Left ventricle myocardium inferior (tissue), 1 donor: ENCODE measurements at regions not wholly inside any gene's neighbourhood (a gene's known extent, or its start where the extent isn't known, plus 50 kb on each side); places are given as distances from the start of the nearest gene placed in this dataset.

Experiments used
- DNase-seq: peaks from one replicate; pipeline ENCODE4 v3.0.0-alpha.2; 2020
- H3K27ac ChIP-seq: fragments of 200-600 bp; replicated peaks from 2 replicates; pipeline ENCODE4 v1.8.0; 2021
- H3K27me3 ChIP-seq: fragments of 200-600 bp; 2 replicates; pipeline ENCODE4 v1.8.0; 2021; ENCODE audit warnings: low read depth
- H3K36me3 ChIP-seq: fragments of 200-600 bp; 2 replicates; pipeline ENCODE4 v1.8.0; 2021
- H3K4me1 ChIP-seq: fragments of 200-600 bp; 2 replicates; pipeline ENCODE4 v1.8.0; 2021
- H3K4me3 ChIP-seq: fragments of 200-600 bp; 2 replicates; pipeline ENCODE4 v1.8.0; 2021; ENCODE audit warnings: mild to moderate bottlenecking, moderate library complexity
- H3K9me3 ChIP-seq: fragments of 200-600 bp; replicated peaks from 2 replicates; pipeline ENCODE4 v1.8.0; 2021
- intact Hi-C: fragments of 100-400 bp; cut with micrococcal nuclease; formaldehyde crosslinking; loops from one replicate; pipeline ENCODE4 v1.11.0; 2022
- TF ChIP-seq, protein P1 (sequence below): fragments of 200-600 bp; IDR thresholded peaks from 2 replicates; pipeline ENCODE4 v1.8.0; 2021; ENCODE audit warnings: antibody characterized with exemption, mild to moderate bottlenecking, borderline replicate concordance
- donor health status: DM: no; HTN: yes; CAD: no; lungs with severe emphysema.

DNA sequence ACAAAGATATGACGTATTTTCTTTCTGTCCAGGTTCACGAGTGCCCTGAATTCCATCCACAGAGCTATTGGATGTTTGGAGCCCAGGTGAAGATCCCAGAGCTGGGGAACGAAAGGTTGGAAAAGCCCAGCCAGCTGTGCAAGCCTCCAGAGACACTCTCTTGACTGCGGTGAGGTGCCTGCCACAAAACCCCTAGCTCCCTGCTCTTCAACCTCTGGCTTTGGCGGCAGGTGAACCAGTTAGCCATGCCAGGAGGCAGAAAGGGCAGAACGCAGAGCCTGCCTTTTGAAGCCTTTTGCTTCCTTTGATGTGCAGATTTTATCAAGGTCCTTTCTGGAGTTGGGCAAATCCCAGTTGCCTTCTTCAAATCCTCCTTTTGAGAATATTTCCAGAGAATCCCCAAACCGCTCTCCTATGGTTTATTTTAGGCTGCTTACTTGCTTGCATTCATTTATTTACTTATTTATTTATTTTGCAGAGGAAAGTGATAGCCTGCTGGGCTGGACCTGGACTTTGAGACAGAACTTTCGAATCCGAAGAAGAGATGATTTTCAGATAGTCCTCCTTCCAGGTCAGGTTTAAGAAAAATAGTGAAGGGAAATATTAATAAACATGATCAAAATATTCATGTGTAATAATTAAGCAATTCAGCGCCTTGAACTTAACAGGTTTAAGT, 411.2 kb upstream of the TBX3 start:
- Histone ChIP-seq H3K4me1 (no peaks in the 10 kb centered on the region), H3K9me3 (peaks cover 4% of the 10 kb centered on the region), H3K36me3 (no peaks in the 10 kb centered on the region), H3K4me3 (no peak overlapping the region), H3K27me3 (peaks cover 5% of the 10 kb centered on the region), H3K27ac (no peak overlapping the region)
- TF ChIP-seq, protein P1, sequence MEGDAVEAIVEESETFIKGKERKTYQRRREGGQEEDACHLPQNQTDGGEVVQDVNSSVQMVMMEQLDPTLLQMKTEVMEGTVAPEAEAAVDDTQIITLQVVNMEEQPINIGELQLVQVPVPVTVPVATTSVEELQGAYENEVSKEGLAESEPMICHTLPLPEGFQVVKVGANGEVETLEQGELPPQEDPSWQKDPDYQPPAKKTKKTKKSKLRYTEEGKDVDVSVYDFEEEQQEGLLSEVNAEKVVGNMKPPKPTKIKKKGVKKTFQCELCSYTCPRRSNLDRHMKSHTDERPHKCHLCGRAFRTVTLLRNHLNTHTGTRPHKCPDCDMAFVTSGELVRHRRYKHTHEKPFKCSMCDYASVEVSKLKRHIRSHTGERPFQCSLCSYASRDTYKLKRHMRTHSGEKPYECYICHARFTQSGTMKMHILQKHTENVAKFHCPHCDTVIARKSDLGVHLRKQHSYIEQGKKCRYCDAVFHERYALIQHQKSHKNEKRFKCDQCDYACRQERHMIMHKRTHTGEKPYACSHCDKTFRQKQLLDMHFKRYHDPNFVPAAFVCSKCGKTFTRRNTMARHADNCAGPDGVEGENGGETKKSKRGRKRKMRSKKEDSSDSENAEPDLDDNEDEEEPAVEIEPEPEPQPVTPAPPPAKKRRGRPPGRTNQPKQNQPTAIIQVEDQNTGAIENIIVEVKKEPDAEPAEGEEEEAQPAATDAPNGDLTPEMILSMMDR: no peak
- DNase-seq: no peak
- intact Hi-C loops: no loop called here

DNA sequence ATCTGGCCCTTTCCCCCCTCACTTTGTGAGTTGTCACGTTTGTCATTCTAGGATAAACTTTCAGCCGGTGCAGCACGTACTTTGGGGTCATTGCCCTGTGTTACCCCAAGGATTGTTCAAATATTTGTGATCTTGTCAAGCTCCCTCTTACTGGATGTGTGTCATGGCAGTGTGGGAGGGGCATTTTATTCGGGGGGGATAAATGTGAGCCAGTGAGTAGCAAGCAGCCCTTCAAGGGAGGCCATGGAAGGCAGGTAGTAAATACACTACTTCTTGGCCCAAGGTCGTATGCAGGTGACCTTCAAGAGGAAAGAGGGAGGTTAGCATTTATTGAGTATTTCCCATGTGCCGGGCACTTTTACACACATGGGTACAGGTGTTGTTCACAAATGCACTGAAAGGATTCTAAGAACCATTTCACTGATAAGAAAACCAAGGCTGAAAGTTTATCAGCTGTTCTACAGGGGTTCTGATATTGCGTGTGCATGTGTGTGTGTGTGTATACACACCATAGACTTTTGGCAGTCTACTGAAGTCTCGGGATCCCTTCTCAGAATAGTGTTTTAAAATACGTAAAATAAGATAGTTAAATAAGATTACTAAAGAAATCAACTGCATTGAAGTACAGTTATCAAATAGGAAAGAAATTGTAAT, 410.3 kb upstream of the TBX3 start:
- TF ChIP-seq, protein P1: no peak
- DNase-seq: no peak
- H3K9me3 ChIP-seq: no peaks in the 10 kb centered on the region
- intact Hi-C loops: no loop called here
- H3K4me3 ChIP-seq: no peak overlapping the region
- peaks cover 5% of the 10 kb centered on the region for H3K27me3 ChIP-seq
- H3K36me3 ChIP-seq: no peaks in the 10 kb centered on the region
- H3K27ac ChIP-seq: no peak overlapping the region
- no peaks in the 10 kb centered on the region for H3K4me1 ChIP-seq

DNA sequence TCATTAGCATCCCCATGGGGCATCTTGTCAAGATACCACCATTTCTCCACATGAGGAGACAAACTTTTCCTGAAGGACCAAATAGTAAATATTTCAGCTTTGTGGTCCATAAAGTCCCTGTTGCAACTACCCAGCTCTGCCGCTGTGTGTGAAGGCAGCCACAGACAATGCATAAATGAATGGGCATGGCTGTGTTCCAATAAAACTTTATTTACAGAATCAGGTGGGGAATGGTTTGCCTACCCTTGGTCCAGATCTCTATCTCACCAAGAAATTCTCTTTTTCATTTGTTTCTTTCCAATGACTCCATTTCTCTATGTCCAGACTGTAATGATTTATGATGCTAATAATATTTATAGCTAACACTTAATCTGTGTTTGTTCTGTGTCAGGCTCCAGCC, 409.3 kb upstream of the TBX3 start:
- Histone ChIP-seq H3K27me3 (peaks cover 5% of the 10 kb centered on the region), H3K4me3 (no peak overlapping the region), H3K27ac (no peak overlapping the region), H3K36me3 (no peaks in the 10 kb centered on the region), H3K9me3 (no peaks in the 10 kb centered on the region), H3K4me1 (no peaks in the 10 kb centered on the region)
- intact Hi-C loops: no loop called here
- TF ChIP-seq, protein P1: no peak
- DNase-seq: no peak

DNA sequence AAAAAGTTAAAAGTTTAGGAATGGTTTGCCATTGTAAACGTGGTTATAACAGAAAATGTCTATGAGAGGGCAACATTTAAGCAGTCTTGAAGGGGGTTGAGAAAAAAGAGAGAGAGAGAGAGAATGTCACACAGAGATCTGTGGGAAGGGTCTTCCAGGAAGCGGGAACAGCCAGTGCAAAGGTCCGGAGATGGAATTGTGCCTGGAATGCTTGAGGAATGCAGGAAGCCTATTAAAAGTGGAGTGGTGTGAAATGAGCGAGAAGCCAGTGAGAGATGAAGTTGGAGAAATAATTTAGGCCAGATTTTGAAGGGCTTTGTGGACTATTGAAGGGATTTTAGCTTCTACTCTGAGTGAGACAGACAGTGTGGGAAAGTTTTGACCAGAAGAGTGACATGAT, 406.8 kb upstream of the TBX3 start:
- no peak overlapping the region for H3K4me3 ChIP-seq
- H3K27me3 ChIP-seq: peaks cover 5% of the 10 kb centered on the region
- TF ChIP-seq, protein P1: no peak
- H3K36me3 ChIP-seq: no peaks in the 10 kb centered on the region
- H3K9me3 ChIP-seq: no peaks in the 10 kb centered on the region
- H3K4me1 ChIP-seq: no peaks in the 10 kb centered on the region
- no peak for DNase-seq
- intact Hi-C loops: no loop called here
- no peak overlapping the region for H3K27ac ChIP-seq

DNA sequence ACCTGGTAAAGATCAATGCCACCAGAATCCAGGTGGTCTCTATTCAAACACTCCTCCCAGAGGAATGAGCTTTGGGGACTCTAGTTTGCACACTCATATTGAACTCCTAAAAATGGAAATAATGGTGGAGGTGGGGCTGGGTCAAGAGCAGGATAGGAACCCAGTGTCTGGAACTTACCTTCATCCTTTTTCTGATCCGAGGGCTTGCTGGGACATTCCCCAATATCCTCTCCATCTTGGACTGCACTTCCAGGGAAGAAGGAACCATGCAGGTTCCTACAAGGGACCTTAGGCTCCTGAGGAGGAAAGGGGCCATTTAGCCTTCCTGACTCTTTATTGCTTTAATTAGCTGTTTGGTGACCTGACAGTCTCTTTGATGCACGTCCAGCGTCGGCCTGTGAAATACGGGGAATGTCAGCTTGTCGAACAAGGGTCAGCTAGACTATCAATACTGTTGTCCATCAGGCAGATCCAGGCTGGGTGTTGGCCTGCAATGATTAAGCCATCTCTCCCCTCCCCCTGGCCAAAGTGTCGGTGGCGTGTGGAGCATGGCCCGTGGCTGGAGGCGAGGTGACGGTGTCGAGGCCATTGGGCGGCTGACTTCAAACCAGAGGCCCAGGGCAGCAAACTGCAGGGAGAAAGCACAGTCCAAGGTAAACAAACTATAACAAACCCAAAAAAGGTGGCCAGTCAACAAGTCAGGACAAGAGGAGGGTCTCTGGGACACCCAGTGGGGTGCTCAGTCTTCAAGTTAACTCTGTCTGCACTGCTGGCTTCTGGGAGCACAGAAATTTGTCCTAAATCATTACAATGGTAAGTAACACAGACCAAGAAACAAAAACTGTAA, 405.2 kb upstream of the TBX3 start:
- TF ChIP-seq, protein P1: no peak
- Histone ChIP-seq H3K27ac (no peak overlapping the region), H3K9me3 (no peaks in the 10 kb centered on the region), H3K4me3 (no peak overlapping the region), H3K27me3 (peaks cover 5% of the 10 kb centered on the region), H3K4me1 (no peaks in the 10 kb centered on the region), H3K36me3 (no peaks in the 10 kb centered on the region)
- no peak for DNase-seq
- intact Hi-C loops: no loop called here
